ENCODE measurements at regions not wholly inside any gene's neighbourhood (a gene's known extent, or its start where the extent isn't known, plus 50 kb on each side); places are given as distances from the start of the nearest gene placed in this dataset.

GRCh38 chr5:160500786-160501779, 79.4 kb downstream of the PTTG1 start:
- Histone ChIP-seq H3K9ac (ENCODE audit: low read depth, low read length, poor library complexity, severe bottlenecking) (no peak overlapping the region), H3F3A (ENCODE audit: low read depth) (no peaks in the 10 kb centered on the region), H2AFZ (ENCODE audit: low read length) (no peak overlapping the region), H3K4me1 (ENCODE audit: insufficient read depth, low read length, poor library complexity, severe bottlenecking) (peaks cover 7% of the 10 kb centered on the region), H3K36me3 (ENCODE audit: insufficient read depth, low read length) (no peaks in the 10 kb centered on the region), H3K79me2 (ENCODE audit: insufficient read depth, low read length) (no peaks in the 10 kb centered on the region), H4K20me1 (ENCODE audit: insufficient read depth, low read length, poor library complexity, severe bottlenecking) (no peaks in the 10 kb centered on the region), H3K9me3 (ENCODE audit: insufficient read depth, low read depth, low read length) (no peaks in the 10 kb centered on the region), H3K4me2 (ENCODE audit: low read depth, low read length, poor library complexity, severe bottlenecking) (no peak overlapping the region), H3K4me3 (ENCODE audit: low read length, poor library complexity, severe bottlenecking) (no peak overlapping the region), H3K27me3 (ENCODE audit: insufficient read depth, low read length, poor library complexity, severe bottlenecking) (no peaks in the 10 kb centered on the region), H3K9me2 (replicated peaks; ENCODE audit: low read depth, low read length) (no peaks in the 10 kb centered on the region)
- TF ChIP-seq CTCF (conservative IDR thresholded peaks at IDR 0.05; ENCODE audit: low read length) (no peak), EZH2phosphoT487 (IDR thresholded peaks at IDR 0.05; ENCODE audit: borderline replicate concordance) (no peak)

- TF ChIP-seq CTCF (conservative IDR thresholded peaks at IDR 0.05; ENCODE audit: low read length) (no peak), EZH2phosphoT487 (IDR thresholded peaks at IDR 0.05; ENCODE audit: borderline replicate concordance) (no peak)
- H3K4me3 ChIP-seq (ENCODE audit: low read length, poor library complexity, severe bottlenecking) = no peak overlapping the region
- no peaks in the 10 kb centered on the region for H3K36me3 ChIP-seq (ENCODE audit: insufficient read depth, low read length)
- no peaks in the 10 kb centered on the region for H4K20me1 ChIP-seq (ENCODE audit: insufficient read depth, low read length, poor library complexity, severe bottlenecking)
- no peaks in the 10 kb centered on the region for H3K79me2 ChIP-seq (ENCODE audit: insufficient read depth, low read length)
- H3K4me1 ChIP-seq (ENCODE audit: insufficient read depth, low read length, poor library complexity, severe bottlenecking) = peaks cover 15% of the 10 kb centered on the region
- H3K9me3 ChIP-seq (ENCODE audit: insufficient read depth, low read depth, low read length) = no peaks in the 10 kb centered on the region
- H2AFZ ChIP-seq (ENCODE audit: low read length) = no peak overlapping the region
- no peaks in the 10 kb centered on the region for H3F3A ChIP-seq (ENCODE audit: low read depth)
- H3K9ac ChIP-seq (ENCODE audit: low read depth, low read length, poor library complexity, severe bottlenecking) = no peak overlapping the region
- H3K4me2 ChIP-seq (ENCODE audit: low read depth, low read length, poor library complexity, severe bottlenecking) = no peak overlapping the region
- no peaks in the 10 kb centered on the region for H3K27me3 ChIP-seq (ENCODE audit: insufficient read depth, low read length, poor library complexity, severe bottlenecking)
- no peaks in the 10 kb centered on the region for H3K9me2 ChIP-seq (replicated peaks; ENCODE audit: low read depth, low read length)
Observed at GRCh38 chr5:160504906-160505305, 83.3 kb downstream of the PTTG1 start.

GRCh38 chr5:160506006-160507004, 84.7 kb downstream of the PTTG1 start:
- Histone ChIP-seq H3K9me3 (ENCODE audit: insufficient read depth, low read depth, low read length) (no peaks in the 10 kb centered on the region), H3K79me2 (ENCODE audit: insufficient read depth, low read length) (no peaks in the 10 kb centered on the region), H3K27me3 (ENCODE audit: insufficient read depth, low read length, poor library complexity, severe bottlenecking) (no peaks in the 10 kb centered on the region), H3K36me3 (ENCODE audit: insufficient read depth, low read length) (no peaks in the 10 kb centered on the region), H3K9me2 (replicated peaks; ENCODE audit: low read depth, low read length) (no peaks in the 10 kb centered on the region), H3K4me1 (ENCODE audit: insufficient read depth, low read length, poor library complexity, severe bottlenecking) (peaks cover 15% of the 10 kb centered on the region), H3K4me2 (ENCODE audit: low read depth, low read length, poor library complexity, severe bottlenecking) (peak overlapping the region; percentile 75), H4K20me1 (ENCODE audit: insufficient read depth, low read length, poor library complexity, severe bottlenecking) (no peaks in the 10 kb centered on the region), H2AFZ (ENCODE audit: low read length) (peak overlapping the region; percentile 61; the same call in 1 of the 2 replicates), H3K4me3 (ENCODE audit: low read length, poor library complexity, severe bottlenecking) (peak overlapping the region; percentile 33), H3F3A (ENCODE audit: low read depth) (no peaks in the 10 kb centered on the region), H3K9ac (ENCODE audit: low read depth, low read length, poor library complexity, severe bottlenecking) (peak overlapping the region; percentile 62)
- TF ChIP-seq CTCF (conservative IDR thresholded peaks at IDR 0.05; ENCODE audit: low read length) (no peak), EZH2phosphoT487 (IDR thresholded peaks at IDR 0.05; ENCODE audit: borderline replicate concordance) (no peak)
